A673 (cell line): ENCODE measurements at regions not wholly inside any gene's neighbourhood (a gene's known extent, or its start where the extent isn't known, plus 50 kb on each side); places are given as distances from the start of the nearest gene placed in this dataset.
"Not testable (repeated sequence)": the region's sequence is repeated elsewhere in the genome, so short reads cannot be mapped to it uniquely, and the experiment has no call there.

Source experiments
- BruUV-seq: library from RNA; stranded (reverse); fragments of 400-500 nt; replicated peaks from 2 replicates; lab custom pipeline; 2021; lab: Mats Ljungman, UMichigan
- CTCF ChIA-PET: fragments of 300-600 bp; sonication (Branson Sonifier 250); formaldehyde crosslinking; loops from one replicate; lab custom pipeline; 2022; ENCODE audit warnings: antibody characterized with exemption; lab: Charles Lee
- POLR2A ChIA-PET: fragments of 300-600 bp; sonication (Branson Sonifier 250); formaldehyde crosslinking; loops from one replicate; lab custom pipeline; 2022; ENCODE audit warnings: antibody characterized with exemption; ENCODE audit not compliant: low non-redundant PET; lab: Charles Lee
- DNase-seq: peaks from one replicate; pipeline ENCODE4 v3.0.0-alpha.2; 2015; ENCODE audit warnings: low spot score
- H3K27ac ChIP-seq: fragments of 200-600 bp; sonication (generic); 2 replicates; pipeline ENCODE4 v1.5.1; 2016; ENCODE audit warnings: mixed run types, low read depth, mild to moderate bottlenecking, mixed read lengths, antibody characterized with exemption, low read length; ENCODE audit not compliant: poor library complexity, severe bottlenecking
- H3K27me3 ChIP-seq: fragments of 200-600 bp; sonication (generic); replicated peaks from 2 replicates; pipeline ENCODE4 v1.6.1; 2017; ENCODE audit warnings: mixed run types, low read depth, mild to moderate bottlenecking, mixed read lengths, antibody characterized with exemption, low read length; ENCODE audit not compliant: insufficient read depth, poor library complexity
- H3K36me3 ChIP-seq: fragments of 200-600 bp; sonication (generic); 2 replicates; pipeline ENCODE4 v1.6.1; 2016; ENCODE audit warnings: mixed run types, mild to moderate bottlenecking, mixed read lengths, antibody characterized with exemption, low read length; ENCODE audit not compliant: insufficient read depth, poor library complexity, severe bottlenecking
- H3K4me1 ChIP-seq: fragments of 200-600 bp; sonication (generic); 2 replicates; pipeline ENCODE4 v1.6.1; 2017; ENCODE audit warnings: mixed run types, mild to moderate bottlenecking, mixed read lengths, antibody characterized with exemption, low read length; ENCODE audit not compliant: insufficient read depth, poor library complexity, severe bottlenecking
- H3K4me3 ChIP-seq: fragments of 200-600 bp; sonication (generic); 2 replicates; pipeline ENCODE4 v1.5.1; 2016; ENCODE audit warnings: low read depth, mixed run types, mild to moderate bottlenecking, mixed read lengths, low read length; ENCODE audit not compliant: poor library complexity, severe bottlenecking
- H3K9me3 ChIP-seq: fragments of 200-600 bp; sonication (generic); 2 replicates; pipeline ENCODE4 v1.6.1; 2016; ENCODE audit warnings: mixed run types, low read depth, mild to moderate bottlenecking, mixed read lengths, antibody characterized with exemption, low read length; ENCODE audit not compliant: poor library complexity, severe bottlenecking
- CTCF ChIP-seq: fragments of 300-800, 200-600 bp; sonication (generic); conservative IDR thresholded peaks from 2 replicates; pipeline ENCODE4 v1.5.1; 2017; ENCODE audit warnings: low read depth, mild to moderate bottlenecking, antibody characterized with exemption, low read length, moderate library complexity, mixed read lengths
- EZH2 ChIP-seq: fragments of 200-600 bp; sonication (generic); IDR thresholded peaks from 2 replicates; pipeline ENCODE4 v1.6.1; 2017; ENCODE audit warnings: borderline replicate concordance, low read depth, mild to moderate bottlenecking, mixed read lengths, antibody characterized with exemption, low read length; ENCODE audit not compliant: poor library complexity, severe bottlenecking
- intact Hi-C: fragments of 100-400 bp; cut with micrococcal nuclease; formaldehyde crosslinking; loops from one replicate; pipeline ENCODE4 v1.10.0; 2022; ENCODE audit not compliant: unreplicated experiment

DNA sequence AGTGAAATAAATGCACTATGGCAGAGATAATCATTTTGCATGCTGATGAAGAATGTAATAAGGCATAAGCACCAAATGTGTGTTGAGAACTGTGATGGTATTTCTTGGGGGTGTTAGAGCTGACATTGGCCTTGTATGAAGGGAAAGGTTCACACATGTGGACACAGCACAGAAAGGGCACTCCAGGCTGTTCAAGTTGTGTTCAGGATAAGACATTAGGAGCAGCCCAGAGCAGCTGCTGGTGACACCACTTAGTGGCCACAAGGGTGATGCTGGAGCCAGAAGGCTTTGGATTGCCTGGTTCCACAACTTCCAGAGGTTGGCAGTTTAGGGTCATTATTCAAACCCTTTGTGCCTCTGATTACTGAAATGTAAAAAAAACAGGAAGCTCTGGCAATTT, 155.4 kb downstream of the GOLGA6L6 start:
- H3K9me3 ChIP-seq = peaks cover 66% of the 10 kb centered on the region
- BruUV-seq = no TSS peak
- no peaks in the 10 kb centered on the region for H3K36me3 ChIP-seq
- CTCF ChIA-PET = no interaction called here
- no peak overlapping the region for H3K4me3 ChIP-seq
- intact Hi-C loops = loop anchor here (5.0 kb wide), 1 partner anchor 44 kb away; no protein-coding TSS in a partner anchor
- POLR2A ChIA-PET = no interaction called here
- H3K27ac ChIP-seq = no peak overlapping the region
- no peaks in the 10 kb centered on the region for H3K4me1 ChIP-seq
- DNase-seq = no peak
- no peaks in the 10 kb centered on the region for H3K27me3 ChIP-seq
- TF ChIP-seq CTCF (no peak), EZH2 (no peak)

- intact Hi-C loops = not testable (repeated sequence)
Measured at GRCh38 chr15:20380199-20380598, 161.4 kb downstream of the GOLGA6L6 start.

GRCh38 chr15:20376872-20377271, 164.7 kb downstream of the GOLGA6L6 start:
- H3K4me1 ChIP-seq = no peaks in the 10 kb centered on the region
- H3K9me3 ChIP-seq = peaks cover 38% of the 10 kb centered on the region
- TF ChIP-seq EZH2 = no peak
- no peak for TF ChIP-seq CTCF
- no peaks in the 10 kb centered on the region for H3K27me3 ChIP-seq
- no peak overlapping the region for H3K4me3 ChIP-seq
- ChIA-PET CTCF (no interaction called here), POLR2A (no interaction called here)
- no peak for DNase-seq
- BruUV-seq = no TSS peak
- no peak overlapping the region for H3K27ac ChIP-seq
- intact Hi-C loops = no loop called here
- no peaks in the 10 kb centered on the region for H3K36me3 ChIP-seq

More at GRCh38 chr15:20380199-20380598, 161.4 kb downstream of the GOLGA6L6 start:
- POLR2A ChIA-PET, H3K4me1 ChIP-seq, CTCF ChIA-PET, BruUV-seq, H3K36me3 ChIP-seq, H3K27me3 ChIP-seq, H3K4me3 ChIP-seq, H3K27ac ChIP-seq, DNase-seq: not testable (repeated sequence)
- H3K9me3 ChIP-seq = peaks cover 20% of the 10 kb centered on the region

DNA sequence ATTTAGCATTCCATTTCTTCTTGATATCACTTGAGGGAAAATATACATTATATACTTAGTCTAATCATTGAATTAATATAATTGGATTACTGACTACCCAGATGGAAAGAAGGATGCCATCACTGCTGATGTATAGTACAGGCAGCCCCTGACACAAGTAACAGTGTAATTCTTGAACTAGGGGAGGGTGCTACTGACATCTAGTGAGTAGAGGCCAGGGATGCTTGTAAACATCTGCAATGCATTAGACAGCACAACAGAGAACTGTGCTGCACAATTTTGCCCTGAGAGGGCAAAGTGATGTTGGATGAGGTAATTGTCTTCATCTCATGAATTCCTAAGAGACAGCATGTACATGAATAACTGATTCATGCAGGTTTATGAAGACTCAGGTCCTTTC, 169.2 kb downstream of the GOLGA6L6 start:
- POLR2A ChIA-PET, BruUV-seq, CTCF ChIA-PET, intact Hi-C loops, H3K4me1 ChIP-seq, H3K27ac ChIP-seq, DNase-seq, H3K27me3 ChIP-seq, H3K4me3 ChIP-seq, H3K36me3 ChIP-seq: not testable (repeated sequence)
- H3K9me3 ChIP-seq = peaks cover 57% of the 10 kb centered on the region
